Middle frontal gyrus (tissue), 1 donor: ENCODE measurements at regions not wholly inside any gene's neighbourhood (a gene's known extent, or its start where the extent isn't known, plus 50 kb on each side); places are given as distances from the start of the nearest gene placed in this dataset.
A peak's percentile ranks its signal among the peaks of the same experiment; 100 is the strongest.

Experiments
- DNase-seq: peaks from one replicate; pipeline ENCODE4 v3.0.0-alpha.2; 2015; ENCODE audit warnings: low spot score; ENCODE audit errors: extremely low spot score

- DNase-seq = no peak
These were observed 103.4 kb downstream of the QRFPR start for GRCh38 chr4:121277194-121278105.

- no peak for DNase-seq
These were observed 107.6 kb downstream of the QRFPR start for GRCh38 chr4:121273191-121273590.

GRCh38 chr4:121272526-121272925, 108.3 kb downstream of the QRFPR start:
- no peak for DNase-seq

- DNase-seq = no peak
These were observed 106.3 kb upstream of the TNIP3 start for GRCh38 chr4:121270389-121270788.

- no peak for DNase-seq
These were observed 104.9 kb upstream of the TNIP3 start for GRCh38 chr4:121269001-121269400.

- DNase-seq = no peak
These were observed 102.9 kb upstream of the TNIP3 start for GRCh38 chr4:121266982-121267381.

- no peak for DNase-seq
These were observed 92.9 kb upstream of the TNIP3 start for GRCh38 chr4:121256887-121257466.

GRCh38 chr4:121255986-121256750, 92.0 kb upstream of the TNIP3 start:
- DNase-seq = no peak

- no peak for DNase-seq
These were observed 89.8 kb upstream of the TNIP3 start for GRCh38 chr4:121253961-121254360.

GRCh38 chr4:121252224-121252806, 88.2 kb upstream of the TNIP3 start:
- DNase-seq = peak; percentile 57

GRCh38 chr4:121248747-121249146, 84.6 kb upstream of the TNIP3 start:
- no peak for DNase-seq

GRCh38 chr4:121246698-121247097, 82.6 kb upstream of the TNIP3 start:
- DNase-seq = no peak

GRCh38 chr4:121243485-121243884, 79.4 kb upstream of the TNIP3 start:
- DNase-seq = no peak

GRCh38 chr4:121242188-121242750, 78.1 kb upstream of the TNIP3 start:
- no peak for DNase-seq

- no peak for DNase-seq
These were observed 75.8 kb upstream of the TNIP3 start for GRCh38 chr4:121239951-121240350.

- DNase-seq = no peak
These were observed 74.3 kb upstream of the TNIP3 start for GRCh38 chr4:121238461-121238860.

- no peak for DNase-seq
These were observed 72.9 kb upstream of the TNIP3 start for GRCh38 chr4:121237069-121237399.

- no peak for DNase-seq
These were observed 72.4 kb upstream of the TNIP3 start for GRCh38 chr4:121236353-121237068.

- DNase-seq = no peak
These were observed 69.9 kb upstream of the TNIP3 start for GRCh38 chr4:121233982-121234381.

GRCh38 chr4:121229993-121230392, 65.9 kb upstream of the TNIP3 start:
- no peak for DNase-seq

GRCh38 chr4:121228848-121229247, 64.7 kb upstream of the TNIP3 start:
- no peak for DNase-seq
